Colon (tissue), 2 donors: ENCODE measurements at regions not wholly inside any gene's neighbourhood (a gene's known extent, or its start where the extent isn't known, plus 50 kb on each side); places are given as distances from the start of the nearest gene placed in this dataset.

Experiments
- FAIRE-seq: peaks from 2 replicates; lab custom pipeline; 2012; peaks lifted over from hg19 to GRCh38; lab: Jason Lieb, UNC
- donor health status: control.
- donor health status: control.

DNA sequence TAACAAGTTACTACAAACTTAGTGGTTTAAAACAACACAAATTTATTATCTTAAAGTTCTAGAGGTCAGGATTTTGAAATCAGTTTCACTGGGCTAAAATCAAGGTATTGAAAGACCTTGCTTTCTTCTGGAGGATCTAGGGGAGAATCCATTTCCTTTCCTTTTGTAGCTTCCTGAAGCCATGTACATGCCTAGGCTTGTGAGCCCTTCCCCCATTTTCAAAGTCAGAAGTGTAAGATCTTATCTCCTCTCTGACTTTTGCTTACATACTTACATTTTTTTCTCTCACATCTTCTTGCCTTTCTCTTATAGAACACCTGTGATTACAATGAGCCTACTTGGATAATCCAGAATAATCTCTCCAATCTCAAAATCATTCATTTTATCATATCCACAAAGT lies 78.7 kb upstream of the MBOAT2 start:
- FAIRE-seq: no peak

DNA sequence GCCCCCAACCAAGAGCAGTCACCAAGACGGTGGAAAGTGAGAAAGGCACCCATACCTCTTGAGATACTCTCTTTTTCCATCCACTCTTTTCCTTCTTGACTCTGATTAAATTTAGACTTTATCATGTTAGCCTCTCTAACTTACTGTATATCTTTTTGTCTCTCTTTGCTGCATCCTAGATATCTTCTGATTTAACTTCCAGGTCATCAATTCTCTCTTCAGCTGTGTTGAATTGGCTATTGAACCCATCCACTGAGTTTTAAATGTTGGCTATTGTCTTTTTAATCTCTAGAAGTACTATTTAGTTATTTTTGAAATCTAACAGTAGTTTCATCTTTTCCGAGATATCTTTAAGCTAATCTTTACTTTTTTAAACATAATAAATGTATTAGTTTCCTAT lies 78.3 kb upstream of the MBOAT2 start:
- FAIRE-seq: no peak

DNA sequence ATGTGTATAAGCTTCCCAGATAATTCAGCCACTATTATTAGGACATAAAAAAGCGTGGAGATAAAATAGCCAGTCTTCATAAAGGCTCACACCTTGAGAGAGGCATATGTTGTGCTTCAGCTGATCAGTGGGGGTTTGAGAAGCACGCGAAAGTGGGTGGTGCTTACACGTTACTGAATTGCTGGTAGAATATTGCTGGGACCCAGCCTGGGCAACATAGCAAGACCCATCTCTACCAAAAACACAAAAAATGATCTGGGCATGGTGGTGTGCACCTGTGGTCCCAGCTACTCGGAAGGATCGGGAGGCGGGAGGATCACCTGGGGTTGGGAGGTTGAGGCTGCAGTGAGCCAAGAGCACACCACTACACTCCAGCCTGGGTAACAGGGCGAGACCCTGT lies 74.9 kb upstream of the MBOAT2 start:
- no peak for FAIRE-seq

DNA sequence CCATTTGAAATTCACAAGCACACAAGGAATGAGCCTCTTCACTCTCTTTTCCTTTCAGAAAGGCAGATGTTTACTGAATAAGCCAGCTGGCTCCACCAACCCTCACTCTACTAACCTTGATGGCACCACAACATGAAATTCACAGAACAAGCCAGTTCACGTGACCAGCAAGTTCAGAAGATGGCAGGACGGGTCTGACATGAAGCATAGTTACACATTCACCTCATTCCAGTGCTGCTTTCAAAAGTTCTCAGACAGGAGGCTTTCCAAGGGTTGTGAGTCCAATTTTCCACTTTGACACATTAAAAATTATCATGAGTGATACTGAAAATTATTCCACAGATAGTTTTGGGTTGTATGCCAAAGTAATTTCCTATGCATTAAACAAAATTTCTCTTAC lies 74.2 kb upstream of the MBOAT2 start:
- FAIRE-seq: no peak

DNA sequence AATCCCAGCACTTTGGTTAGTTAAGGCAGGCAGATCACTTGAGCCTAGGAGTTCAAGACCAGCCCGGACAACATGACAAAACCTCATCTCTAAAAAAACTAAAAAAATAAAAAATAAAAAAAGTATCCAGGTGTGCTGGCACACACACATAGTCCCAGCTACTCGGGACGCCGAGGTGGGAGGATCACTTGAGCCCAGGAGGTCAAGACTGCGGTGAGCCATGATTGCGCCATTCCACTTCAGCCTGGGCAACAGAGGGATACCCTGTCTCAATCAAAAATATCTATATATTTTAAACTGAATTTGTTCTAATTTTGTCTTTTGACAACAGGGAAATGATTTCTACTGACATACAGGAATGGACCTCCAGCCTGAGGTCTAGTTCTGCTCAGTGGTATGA lies 73.3 kb upstream of the MBOAT2 start:
- FAIRE-seq: no peak

DNA sequence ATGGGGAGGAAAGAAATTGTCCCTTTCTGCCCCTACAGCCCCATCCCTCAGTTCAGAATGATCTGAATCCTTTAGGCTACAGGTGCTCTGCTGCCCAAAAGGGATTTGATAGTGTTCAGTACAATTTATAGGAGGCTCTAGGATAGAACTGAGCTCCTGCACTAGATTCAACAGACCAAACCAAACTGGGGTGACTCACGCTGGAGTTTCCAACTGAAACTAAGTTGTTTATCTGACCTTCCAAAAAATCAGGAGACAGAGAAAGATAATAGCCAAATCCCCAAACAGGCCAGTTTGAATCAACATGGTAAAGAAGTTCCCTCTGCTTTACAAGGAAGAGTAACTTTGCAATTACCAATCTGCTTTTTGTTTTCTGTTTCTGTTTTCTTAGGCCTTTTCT lies 72.7 kb upstream of the MBOAT2 start:
- FAIRE-seq: no peak

DNA sequence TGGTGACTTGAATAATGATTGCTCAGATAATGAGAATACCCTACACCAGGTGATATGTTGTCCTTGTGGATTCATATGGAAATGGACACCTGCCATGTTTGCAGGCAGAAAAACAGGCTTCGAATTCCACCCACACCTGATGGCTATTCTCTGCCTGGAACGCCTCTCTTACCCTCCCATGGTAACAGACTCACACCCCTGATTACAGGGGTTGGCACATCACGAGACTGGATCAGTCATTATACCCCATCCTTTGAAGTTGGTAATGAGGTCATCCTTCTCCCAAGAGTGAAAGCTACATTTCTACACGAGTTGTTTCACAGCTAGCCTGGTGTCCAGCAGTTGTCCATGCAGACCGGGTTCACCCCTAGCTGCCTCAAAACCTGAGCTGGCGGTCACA lies 71.4 kb upstream of the MBOAT2 start:
- FAIRE-seq: no peak

DNA sequence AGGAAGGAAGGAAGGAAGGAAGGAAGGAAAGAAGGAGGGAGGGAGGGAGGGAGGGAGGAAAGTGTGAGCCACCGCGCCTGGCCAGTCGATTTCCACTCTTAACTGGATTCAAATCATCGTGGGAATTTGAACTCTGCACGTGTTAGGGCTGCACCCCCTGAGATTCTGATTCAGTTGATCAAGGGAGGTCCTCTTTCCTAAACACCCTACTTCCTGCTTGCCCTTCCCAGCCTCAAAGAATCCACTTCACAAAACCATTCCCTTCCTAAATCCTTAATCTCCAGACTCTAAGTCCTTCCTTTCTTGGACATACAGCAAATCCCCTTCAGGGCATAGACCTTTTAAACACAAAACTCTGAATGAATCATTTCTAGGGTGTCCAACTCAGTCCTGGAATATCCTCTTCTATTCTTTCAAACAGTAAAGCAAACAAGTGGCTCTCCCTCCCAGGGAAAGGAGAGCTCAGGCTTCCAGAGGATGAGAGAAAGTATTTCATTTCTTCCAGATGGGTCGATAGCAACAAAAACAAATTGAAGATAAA lies 68.2 kb upstream of the MBOAT2 start:
- FAIRE-seq: no peak

DNA sequence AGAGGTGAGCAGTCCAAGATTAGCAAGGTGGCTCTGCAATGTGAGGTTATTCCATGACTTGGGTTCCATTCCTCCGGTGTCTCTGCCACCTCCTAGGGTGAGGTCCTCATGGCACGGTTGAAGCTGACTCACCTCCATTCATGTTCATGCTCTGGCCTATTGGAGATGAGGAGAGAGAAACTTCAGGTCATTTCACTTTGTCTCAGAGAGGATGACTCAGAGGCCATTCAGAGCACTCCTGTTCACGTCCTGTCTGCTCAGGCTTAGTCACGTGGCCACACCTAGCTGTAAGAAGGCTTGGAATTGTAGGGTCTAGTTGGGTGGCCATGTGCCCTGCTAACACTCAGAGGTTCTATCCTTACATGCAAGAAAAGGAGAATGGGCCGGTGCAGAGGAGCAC lies 67.5 kb upstream of the MBOAT2 start:
- no peak for FAIRE-seq

DNA sequence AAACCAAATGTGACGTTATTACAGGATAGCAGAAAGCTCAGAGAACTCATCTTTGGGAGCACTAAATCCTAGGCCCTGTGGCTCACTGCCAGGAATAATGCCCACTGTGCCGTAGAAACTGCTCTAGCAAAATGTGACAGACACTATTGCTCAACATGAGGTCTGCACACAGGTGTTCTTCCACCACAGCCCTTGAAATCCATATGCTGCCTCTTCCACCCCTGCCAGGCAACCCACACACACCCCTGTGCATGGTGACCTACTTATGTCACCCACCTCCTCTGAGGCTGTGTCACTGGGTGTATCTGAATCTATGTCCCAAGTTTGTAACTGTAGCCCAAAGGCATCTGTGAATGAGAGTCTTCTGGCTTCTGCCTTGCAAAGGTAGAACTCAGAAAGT lies 66.1 kb upstream of the MBOAT2 start:
- FAIRE-seq: no peak

DNA sequence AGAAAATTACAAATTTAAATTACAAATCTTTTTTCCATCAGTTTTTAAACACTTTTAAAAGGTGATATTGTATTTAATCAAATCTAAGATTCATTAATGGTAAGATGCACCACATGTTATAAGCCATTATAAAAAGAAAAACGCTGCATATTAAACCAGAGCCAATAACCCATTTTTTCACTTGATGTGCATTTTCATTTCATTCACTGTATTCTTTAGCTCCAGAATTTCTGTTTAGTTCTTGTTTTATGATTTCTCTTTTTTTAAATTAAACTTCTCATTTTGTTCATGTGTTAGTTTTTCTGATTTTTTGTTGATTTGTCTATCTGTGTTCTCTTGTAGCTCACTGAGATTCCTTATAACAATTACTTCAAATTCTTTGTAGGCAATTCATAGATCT lies 62.4 kb upstream of the MBOAT2 start:
- peak; percentile 36 for FAIRE-seq

DNA sequence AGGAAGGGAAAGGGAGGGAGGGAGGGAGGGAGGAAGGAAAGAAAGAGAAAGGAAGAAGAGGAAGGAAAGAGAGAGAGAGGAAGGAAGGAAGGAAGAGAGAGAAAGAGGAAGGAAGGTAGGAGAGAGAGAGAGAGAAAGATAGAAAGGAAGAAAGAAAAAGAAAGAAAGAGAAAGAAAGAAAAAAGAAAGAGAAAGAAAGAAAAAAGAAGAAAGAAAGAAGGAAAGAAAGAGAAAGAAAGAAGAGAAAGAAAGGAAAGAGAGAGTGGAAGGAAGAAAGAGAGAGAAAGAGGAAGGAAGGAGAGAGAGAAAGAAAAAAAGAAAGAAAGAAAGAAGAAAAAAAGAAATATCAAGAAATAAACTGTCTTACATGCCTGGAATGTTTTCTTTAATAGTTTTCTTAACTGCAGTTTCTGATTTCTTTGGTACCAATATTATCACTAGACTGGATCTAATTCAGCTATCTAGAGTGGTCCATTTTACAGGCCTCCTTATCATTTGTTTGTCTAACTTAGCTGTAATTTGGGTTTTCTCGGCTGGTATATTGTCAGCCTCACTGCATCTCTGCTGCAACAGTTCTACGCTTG lies 59.6 kb upstream of the MBOAT2 start:
- FAIRE-seq: no peak

DNA sequence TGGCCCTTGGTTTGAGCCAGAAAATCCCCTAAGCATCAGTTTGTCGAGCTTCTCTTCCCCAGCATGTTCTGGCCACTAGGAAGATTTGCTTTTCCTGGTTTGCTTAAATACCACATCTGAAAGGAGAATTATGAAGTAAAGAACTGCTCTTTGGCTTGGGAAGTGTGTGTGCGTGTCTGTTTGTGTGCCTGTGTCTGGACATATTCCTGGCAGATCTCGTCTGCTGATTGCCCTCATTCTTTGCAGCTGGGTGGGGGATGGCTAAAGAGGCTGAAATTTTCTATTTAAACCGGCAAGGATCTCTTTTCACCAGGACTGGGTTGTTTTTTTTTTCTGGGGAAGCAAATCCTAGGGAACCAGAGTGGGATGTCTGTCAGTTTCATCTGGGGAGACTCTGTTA lies 57.3 kb upstream of the MBOAT2 start:
- FAIRE-seq: no peak

DNA sequence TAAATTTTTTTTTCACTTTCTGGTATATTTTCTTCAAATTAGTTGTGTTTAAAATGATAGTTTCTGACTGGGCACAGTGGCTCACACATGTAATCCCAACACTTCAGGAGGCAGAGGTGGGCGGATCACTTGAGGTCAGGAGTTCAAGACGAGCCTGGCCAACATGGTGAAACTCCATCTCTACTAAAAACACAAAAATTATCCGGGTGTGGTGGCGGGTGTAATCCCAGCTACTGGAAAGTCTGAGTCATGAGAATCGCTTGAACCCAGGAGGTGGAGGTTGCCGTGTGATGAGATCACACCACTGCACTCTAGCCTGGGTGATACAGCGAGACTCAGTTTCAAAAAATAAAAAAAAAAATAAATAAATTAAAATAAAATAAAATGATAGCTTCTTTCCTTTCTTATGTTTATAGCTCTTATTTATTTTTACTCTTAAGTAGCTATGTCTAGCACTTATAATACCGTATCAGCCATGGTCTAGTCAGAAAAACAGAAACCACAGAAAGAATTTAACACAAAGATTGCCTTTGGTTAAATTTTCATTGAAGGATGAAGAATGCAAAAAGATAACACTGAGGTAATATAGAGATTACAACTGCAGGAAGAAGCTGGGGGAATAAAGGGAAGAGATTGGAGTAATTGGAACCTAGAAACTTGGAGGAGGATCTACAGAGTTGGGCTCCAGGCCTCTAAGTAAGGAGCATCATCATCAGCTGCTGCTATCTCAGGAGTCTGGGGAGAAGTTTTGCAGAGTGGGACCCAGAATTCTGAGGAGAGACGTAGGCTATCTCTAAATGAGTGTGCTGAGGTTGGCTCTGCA lies 54.7 kb upstream of the MBOAT2 start:
- FAIRE-seq: no peak

DNA sequence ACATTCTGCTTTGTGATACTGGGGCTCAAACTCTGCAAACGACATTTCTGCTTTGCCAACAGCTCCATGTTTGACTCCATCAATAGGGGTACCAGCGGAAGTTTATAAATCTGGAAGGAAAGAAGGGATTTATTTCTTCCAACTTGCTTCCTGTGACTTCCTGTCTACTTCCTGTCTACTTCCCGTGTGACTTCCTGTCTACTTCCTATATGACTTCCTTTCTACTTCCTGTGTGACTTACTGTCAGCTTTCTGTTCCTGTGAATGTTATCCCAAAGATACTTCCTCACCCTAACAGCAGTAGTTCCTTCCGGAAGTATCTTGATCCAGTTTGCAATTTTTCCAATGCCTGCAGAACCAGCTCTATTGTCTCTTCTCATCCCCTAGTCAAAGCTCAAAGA lies 52.0 kb upstream of the MBOAT2 start:
- FAIRE-seq: no peak

DNA sequence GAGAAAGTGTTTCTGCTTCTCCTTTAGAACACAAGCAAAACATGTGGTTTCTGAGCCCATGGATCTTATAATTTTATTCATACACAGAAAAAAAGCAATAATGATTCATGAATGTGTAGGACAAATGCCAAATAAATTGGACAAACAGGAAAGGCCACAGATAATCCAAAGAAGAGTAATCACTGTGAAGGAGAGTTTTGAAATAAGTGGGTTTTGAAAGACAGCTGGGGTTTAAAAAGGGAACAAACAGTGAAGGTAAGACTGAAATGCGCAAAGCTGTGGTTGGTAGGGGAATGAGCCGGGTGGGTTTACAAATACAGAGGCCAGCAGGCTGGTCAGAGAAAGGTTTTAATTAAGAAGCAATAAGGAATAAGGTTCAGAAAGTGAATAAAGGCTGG lies 50.0 kb upstream of the MBOAT2 start:
- FAIRE-seq: no peak
